HepG2 (cell line): ENCODE measurements at regions not wholly inside any gene's neighbourhood (a gene's known extent, or its start where the extent isn't known, plus 50 kb on each side); places are given as distances from the start of the nearest gene placed in this dataset.

ENCODE experiments used
- ATAC-seq: fragments of 200-7000 bp; cut with Tn5 transposase; 3 replicates; pipeline ENCODE4 v1.9.1; 2020; ENCODE audit warnings: mild to moderate bottlenecking, moderate library complexity
- BruUV-seq: library from RNA; stranded (reverse); fragments of 400-500 nt; replicated peaks from 2 replicates; lab custom pipeline; 2021; lab: Mats Ljungman, UMichigan
- CTCF ChIA-PET: fragments of 300-600 bp; formaldehyde crosslinking; extraction: SDS; loops from one replicate; lab custom pipeline; 2021; ENCODE audit warnings: low total read pairs, inconsistent platforms, low intra/inter-chr PET ratio; lab: Yijun Ruan, JAX
- POLR2A ChIA-PET: fragments of 350-600 bp; sonication (Branson Sonifier 250); formaldehyde crosslinking; loops from one replicate; lab custom pipeline; 2020; ENCODE audit warnings: antibody characterized with exemption, inconsistent platforms; lab: Yijun Ruan, JAX
- DNase-seq: peaks from one replicate; pipeline ENCODE4 v3.0.0-alpha.2; 2015; ENCODE audit warnings: low spot score
- FAIRE-seq: peaks from 3 replicates; lab custom pipeline; 2011; peaks lifted over from hg19 to GRCh38; lab: Jason Lieb, UNC
- H2AFZ ChIP-seq: one replicate; pipeline ENCODE4 v1.6.1; 2011; ENCODE audit warnings: low read length, inconsistent platforms
- H3K27ac ChIP-seq: fragments of 300-600 bp; 3 replicates; pipeline ENCODE4 v1.8.0; 2011; ENCODE audit warnings: mixed run types, mild to moderate bottlenecking, mixed read lengths, low read length, inconsistent platforms; ENCODE audit not compliant: insufficient read depth; ENCODE audit errors: extremely low read length
- H3K27me3 ChIP-seq, 2 experiments: fragments of 200-600 bp in 1 of 2; 2 replicates in 1 of 2; 3 replicates in 1 of 2; pipeline versions ENCODE4 v1.6.0 to v1.8.0; 2011; ENCODE audit warnings: low read length in 2 of 2, mild to moderate bottlenecking in 2 of 2, moderate library complexity in 2 of 2, inconsistent platforms in 1 of 2; ENCODE audit not compliant: insufficient read depth in 2 of 2, control insufficient read depth in 1 of 2
- H3K36me3 ChIP-seq, 2 experiments: fragments of 200-600 bp in 1 of 2; replicated peaks in 1 of 2; 2 replicates in 1 of 2; 3 replicates in 1 of 2; pipeline versions ENCODE4 v1.5.1 to v1.8.0; 2011; ENCODE audit warnings: low read length in 2 of 2, inconsistent platforms in 1 of 2; ENCODE audit not compliant: insufficient read depth in 2 of 2, control insufficient read depth in 1 of 2
- H3K4me1 ChIP-seq: 2 replicates; pipeline ENCODE4 v1.5.1; 2012; ENCODE audit warnings: low read length, inconsistent platforms; ENCODE audit not compliant: insufficient read depth
- H3K4me2 ChIP-seq: 2 replicates; pipeline ENCODE4 v1.6.0; 2011; ENCODE audit warnings: low read depth, low read length, inconsistent platforms
- H3K4me3 ChIP-seq, 3 experiments: fragments of 200-600 bp in 1 of 3; sonication (generic), shearing (Covaris generic) in 1 of 3; replicated peaks in 1 of 3; 2 replicates each; pipeline ENCODE4 v1.5.1; 2011 to 2016; ENCODE audit warnings: low read length in 3 of 3, inconsistent platforms in 2 of 3, low read depth in 2 of 3, mild to moderate bottlenecking in 2 of 3, control low read depth in 1 of 3, mixed read lengths in 1 of 3; ENCODE audit not compliant: insufficient read depth in 1 of 3
- H3K79me2 ChIP-seq: one replicate; pipeline ENCODE4 v1.6.1; 2011; ENCODE audit warnings: low read length, inconsistent platforms; ENCODE audit not compliant: insufficient read depth
- H3K9ac ChIP-seq: 2 replicates; pipeline ENCODE4 v1.6.0; 2011; ENCODE audit warnings: mild to moderate bottlenecking, low read depth, low read length, inconsistent platforms; ENCODE audit not compliant: insufficient read depth
- H3K9me3 ChIP-seq: 2 replicates; pipeline ENCODE4 v1.5.1; 2012; ENCODE audit warnings: mild to moderate bottlenecking, low read length
- H4K20me1 ChIP-seq: 2 replicates; pipeline ENCODE4 v1.6.0; 2011; ENCODE audit warnings: inconsistent platforms, mild to moderate bottlenecking, low read length, moderate library complexity; ENCODE audit not compliant: insufficient read depth
- ADNP ChIP-seq: sonication (generic); formaldehyde crosslinking; IDR thresholded peaks from 2 replicates; pipeline ENCODE4 v1.4.0; 2020; ENCODE audit warnings: missing genetic modification reagents
- KLF9 ChIP-seq: IDR thresholded peaks from 2 replicates; pipeline ENCODE4 v1.6.1; 2016; ENCODE audit warnings: low read depth
- MBNL3 ChIP-seq: fragments of 250-450 bp; sonication (Bioruptor Pico); conservative IDR thresholded peaks from 2 replicates; pipeline ENCODE4 v1.8.0; 2022; ENCODE audit warnings: mild to moderate bottlenecking, inconsistent platforms
- ZNF281 ChIP-seq: sonication (generic); formaldehyde crosslinking; IDR thresholded peaks from 2 replicates; pipeline ENCODE4 v1.4.0; 2020; ENCODE audit warnings: missing genetic modification reagents, borderline replicate concordance
- ZNF629 ChIP-seq: sonication (generic); formaldehyde crosslinking; conservative IDR thresholded peaks from 2 replicates; pipeline ENCODE4 v1.5.0; 2020; ENCODE audit warnings: missing genetic modification reagents
- ZNF883 ChIP-seq: sonication (generic); formaldehyde crosslinking; IDR thresholded peaks from 2 replicates; pipeline ENCODE4 v1.5.1; 2020; ENCODE audit warnings: mild to moderate bottlenecking, missing genetic modification reagents; ENCODE audit errors: not compliant biosample characterization
- WGBS: methylation state at CpG from one replicate; pipeline ENCODE4 v1.1.6; 2017; ENCODE audit warnings: low lambda C conversion rate; 5-methylcytosine and 5-hydroxymethylcytosine counted together
- in situ Hi-C: cut with HindIII; loops from 2 replicates; pipeline ENCODE4 v1.10.0; 2017; ENCODE audit warnings: low pct_unique_long_range_greater_than_20kb; ENCODE audit not compliant: extremely low pct_ligation_motif_present
- intact Hi-C: fragments of 100-400 bp; cut with micrococcal nuclease; formaldehyde crosslinking; loops from one replicate; pipeline ENCODE4 v1.10.0; 2022; ENCODE audit not compliant: unreplicated experiment

GRCh38 chr7:356087-356486 is 66.1 kb downstream of the FOXL3 start:
- Histone ChIP-seq H3K9me3 (peaks cover 6% of the 10 kb centered on the region; the same call in 1 of the 2 replicates), H3K4me2 (no peak overlapping the region), H3K79me2 (no peaks in the 10 kb centered on the region), H3K9ac (no peak overlapping the region), H4K20me1 (no peaks in the 10 kb centered on the region), H3K27ac (no peak overlapping the region), H3K27me3 (peaks cover 3 to 28% of the 10 kb centered on the region in 2 experiments; a peak in 3 of 5 replicates), H3K4me1 (peaks cover 15% of the 10 kb centered on the region), H3K4me3 (no peak overlapping the region), H3K36me3 (no peaks in the 10 kb centered on the region), H2AFZ (no peak overlapping the region)
- TF ChIP-seq ZNF281 (CRISPR knock-in tag) (no peak), MBNL3 (CRISPR knock-in tag) (no peak), KLF9 (CRISPR knock-in tag) (no peak), ZNF883 (CRISPR knock-in tag) (no peak), ADNP (no peak), ZNF629 (CRISPR knock-in tag) (peak; percentile 75)
- ChIA-PET CTCF (no interaction called here), POLR2A (no interaction called here)
- DNase-seq (no peak), FAIRE-seq (no peak), ATAC-seq (no peak)
- WGBS = 34% methylated on average over 5 of the region's 5 CpGs
- BruUV-seq = no TSS peak
- in situ Hi-C loops (no loop called here), intact Hi-C loops (no loop called here)
